Stimulated activated CD8-positive, alpha-beta memory T cell treated with anti-CD3 and anti-CD28 coated beads, Interleukin-15, amount 100 ng/mL, for 48 hours (primary cell): ENCODE measurements at regions not wholly inside any gene's neighbourhood (a gene's known extent, or its start where the extent isn't known, plus 50 kb on each side); places are given as distances from the start of the nearest gene placed in this dataset.

Experiments
- DNase-seq, 2 donors: peaks; one replicate each; pipeline ENCODE4 v3.0.0-alpha.2; 2020; ENCODE audit warnings: low read depth in 2 of 2

- DNase-seq, result no peak
Measured at GRCh38 chr1:208781391-208782045, 537.3 kb upstream of the PLXNA2 start.

- DNase-seq, result no peak
Measured at GRCh38 chr1:208782186-208782585, 538.0 kb upstream of the PLXNA2 start.

GRCh38 chr1:208785629-208786028 lies 541.4 kb upstream of the PLXNA2 start:
- no peak for DNase-seq

GRCh38 chr1:208787219-208787618 lies 543.0 kb upstream of the PLXNA2 start:
- no peak for DNase-seq

GRCh38 chr1:208788013-208788540 lies 543.9 kb upstream of the PLXNA2 start:
- DNase-seq, result no peak

- DNase-seq, result no peak
Measured at GRCh38 chr1:208791456-208791855, 547.3 kb upstream of the PLXNA2 start.

GRCh38 chr1:208793861-208794345 lies 549.7 kb upstream of the PLXNA2 start:
- no peak for DNase-seq

GRCh38 chr1:208799186-208799585 lies 555.0 kb upstream of the PLXNA2 start:
- DNase-seq, result no peak

GRCh38 chr1:208803011-208803811 lies 559.0 kb upstream of the PLXNA2 start:
- no peak for DNase-seq

GRCh38 chr1:208807446-208808127 lies 563.4 kb upstream of the PLXNA2 start:
- DNase-seq, result no peak

- no peak for DNase-seq
Measured at GRCh38 chr1:208808301-208808700, 564.1 kb upstream of the PLXNA2 start.

GRCh38 chr1:208809876-208810275 lies 565.7 kb upstream of the PLXNA2 start:
- DNase-seq, result no peak

GRCh38 chr1:208818770-208819445 lies 574.7 kb upstream of the PLXNA2 start:
- no peak for DNase-seq

- DNase-seq, result no peak
Measured at GRCh38 chr1:208820580-208821212, 576.5 kb upstream of the PLXNA2 start.

- DNase-seq, result no peak
Measured at GRCh38 chr1:208821939-208822338, 577.8 kb upstream of the PLXNA2 start.

- DNase-seq, result no peak
Measured at GRCh38 chr1:208825300-208825699, 581.1 kb upstream of the PLXNA2 start.

GRCh38 chr1:208829595-208829994 lies 585.4 kb upstream of the PLXNA2 start:
- no peak for DNase-seq

- DNase-seq, result no peak
Measured at GRCh38 chr1:208834381-208835096, 590.4 kb upstream of the PLXNA2 start.

- DNase-seq, result no peak
Measured at GRCh38 chr1:208835097-208835463, 590.9 kb upstream of the PLXNA2 start.

GRCh38 chr1:208835781-208836180 lies 591.6 kb upstream of the PLXNA2 start:
- no peak for DNase-seq

- no peak for DNase-seq
Measured at GRCh38 chr1:208837242-208837641, 593.1 kb upstream of the PLXNA2 start.
